GM12878 (cell line): ENCODE measurements at regions not wholly inside any gene's neighbourhood (a gene's known extent, or its start where the extent isn't known, plus 50 kb on each side); places are given as distances from the start of the nearest gene placed in this dataset.

Experiments used
- CREB1 ChIP-seq: IDR thresholded peaks from 2 replicates; pipeline ENCODE4 v1.6.1; 2012; ENCODE audit warnings: low read depth, mild to moderate bottlenecking, inconsistent platforms
- CTCF ChIP-seq, 3 experiments: IDR thresholded peaks in 2 of 3; conservative IDR thresholded peaks in 1 of 3; 2 replicates each; pipeline ENCODE4 v1.5.1; 2011; ENCODE audit warnings: low read depth in 3 of 3, low read length in 3 of 3, mild to moderate bottlenecking in 3 of 3, control low read depth in 2 of 3, moderate library complexity in 2 of 3, inconsistent platforms in 1 of 3, mixed read lengths in 1 of 3; ENCODE audit not compliant: control insufficient read depth in 2 of 3, insufficient read depth in 1 of 3; ENCODE audit errors: extremely low read depth in 1 of 3
- FOXM1 ChIP-seq: IDR thresholded peaks from 2 replicates; pipeline ENCODE4 v1.6.1; 2012; ENCODE audit warnings: low read depth, mild to moderate bottlenecking, inconsistent platforms, low read length, moderate library complexity
- KDM1A ChIP-seq: fragments of 200-600 bp; sonication (generic); IDR thresholded peaks from 2 replicates; pipeline ENCODE4 v1.6.1; 2016; ENCODE audit warnings: borderline replicate concordance
- MEF2A ChIP-seq: IDR thresholded peaks from 2 replicates; pipeline ENCODE4 v1.6.1; 2011; ENCODE audit warnings: low read depth, mild to moderate bottlenecking, low read length, moderate library complexity; ENCODE audit not compliant: insufficient read depth
- MLLT1 ChIP-seq: fragments of 450-650 bp; IDR thresholded peaks from 2 replicates; pipeline ENCODE4 v1.6.1; 2016; ENCODE audit warnings: mild to moderate bottlenecking
- NR2C1 ChIP-seq: fragments of 450-650 bp; IDR thresholded peaks from 2 replicates; pipeline ENCODE4 v1.6.1; 2017; ENCODE audit warnings: antibody characterized with exemption, mild to moderate bottlenecking, moderate library complexity
- POLR2A ChIP-seq: IDR thresholded peaks from 2 replicates; pipeline ENCODE4 v1.6.1; 2011; ENCODE audit warnings: low read depth, mild to moderate bottlenecking, low read length
- POU2F2 ChIP-seq: IDR thresholded peaks from 3 replicates; pipeline ENCODE4 v1.6.1; 2011; ENCODE audit warnings: low read depth, mild to moderate bottlenecking, low read length, borderline replicate concordance
- SIX5 ChIP-seq: IDR thresholded peaks from 2 replicates; pipeline ENCODE4 v1.6.1; 2011; ENCODE audit warnings: mild to moderate bottlenecking, low read depth, low read length, moderate library complexity; ENCODE audit not compliant: severe bottlenecking
- USF2 ChIP-seq: IDR thresholded peaks from 2 replicates; pipeline ENCODE4 v1.6.1; 2011; ENCODE audit warnings: low read depth, low read length, improper control_type of control experiment, borderline replicate concordance
- ZZZ3 ChIP-seq: IDR thresholded peaks from 2 replicates; pipeline ENCODE4 v1.6.1; 2011; ENCODE audit warnings: low read depth; ENCODE audit not compliant: control insufficient read depth, insufficient read length
- TF ChIP-seq, protein P1 (sequence below): IDR thresholded peaks from 2 replicates; pipeline ENCODE4 v1.6.1; 2012; ENCODE audit warnings: low read depth, low read length, improper control_type of control experiment
- TF ChIP-seq, protein P2 (sequence below): fragments of 450-650 bp; IDR thresholded peaks from 2 replicates; pipeline ENCODE4 v1.6.1; 2018; ENCODE audit warnings: borderline replicate concordance, mild to moderate bottlenecking; ENCODE audit not compliant: partially characterized antibody

- TF ChIP-seq KDM1A (no peak), USF2 (no peak), FOXM1 (no peak), CTCF (IDR thresholded peaks at IDR 0.05 in 2 of 3, conservative IDR thresholded peaks at IDR 0.05 in 1 of 3; ENCODE audit: control insufficient read depth in 2 of 3, extremely low read depth in 1 of 3, insufficient read depth in 1 of 3, low read depth in 3 of 3, low read length in 3 of 3) (no peak), MLLT1 (no peak), CREB1 (no peak), POU2F2 (no peak), NR2C1 (no peak), POLR2A (no peak), ZZZ3 (no peak), MEF2A (no peak), SIX5 (no peak)
- TF ChIP-seq, protein P1, sequence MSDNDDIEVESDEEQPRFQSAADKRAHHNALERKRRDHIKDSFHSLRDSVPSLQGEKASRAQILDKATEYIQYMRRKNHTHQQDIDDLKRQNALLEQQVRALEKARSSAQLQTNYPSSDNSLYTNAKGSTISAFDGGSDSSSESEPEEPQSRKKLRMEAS: no peak
- TF ChIP-seq, protein P2, sequence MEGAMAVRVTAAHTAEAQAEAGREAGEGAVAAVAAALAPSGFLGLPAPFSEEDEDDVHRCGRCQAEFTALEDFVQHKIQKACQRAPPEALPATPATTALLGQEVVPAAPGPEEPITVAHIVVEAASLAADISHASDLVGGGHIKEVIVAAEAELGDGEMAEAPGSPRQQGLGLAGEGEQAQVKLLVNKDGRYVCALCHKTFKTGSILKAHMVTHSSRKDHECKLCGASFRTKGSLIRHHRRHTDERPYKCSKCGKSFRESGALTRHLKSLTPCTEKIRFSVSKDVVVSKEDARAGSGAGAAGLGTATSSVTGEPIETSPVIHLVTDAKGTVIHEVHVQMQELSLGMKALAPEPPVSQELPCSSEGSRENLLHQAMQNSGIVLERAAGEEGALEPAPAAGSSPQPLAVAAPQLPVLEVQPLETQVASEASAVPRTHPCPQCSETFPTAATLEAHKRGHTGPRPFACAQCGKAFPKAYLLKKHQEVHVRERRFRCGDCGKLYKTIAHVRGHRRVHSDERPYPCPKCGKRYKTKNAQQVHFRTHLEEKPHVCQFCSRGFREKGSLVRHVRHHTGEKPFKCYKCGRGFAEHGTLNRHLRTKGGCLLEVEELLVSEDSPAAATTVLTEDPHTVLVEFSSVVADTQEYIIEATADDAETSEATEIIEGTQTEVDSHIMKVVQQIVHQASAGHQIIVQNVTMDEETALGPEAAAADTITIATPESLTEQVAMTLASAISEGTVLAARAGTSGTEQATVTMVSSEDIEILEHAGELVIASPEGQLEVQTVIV: no peak
Observed at GRCh38 chr9:106529616-106530015, 333.4 kb upstream of the ZNF462 start.
